ENCODE measurements at regions not wholly inside any gene's neighbourhood (a gene's known extent, or its start where the extent isn't known, plus 50 kb on each side); places are given as distances from the start of the nearest gene placed in this dataset.

DNA sequence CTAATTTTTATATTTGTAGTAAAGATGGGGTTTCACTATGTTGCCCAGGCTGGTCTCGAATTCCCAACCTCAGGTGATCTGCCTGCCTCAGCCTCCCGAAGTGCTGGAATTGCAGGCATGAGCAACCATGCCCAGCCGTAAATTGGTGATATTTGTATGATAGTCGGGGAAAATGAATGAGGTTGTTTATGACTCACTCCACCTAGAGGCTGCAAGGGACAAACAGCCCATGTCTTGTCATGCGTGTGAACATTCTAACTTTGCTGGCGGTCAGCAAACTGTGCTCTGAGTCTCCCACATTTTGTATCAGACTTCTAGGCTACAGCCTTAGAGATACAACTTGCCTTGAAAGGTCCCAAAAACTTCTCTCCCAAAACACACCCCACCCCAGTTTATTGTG lies 133.5 kb upstream of the DTNA start:
- intact Hi-C loops (cut with DNase I; ENCODE audit: low total_unique reads) (no loop called here), in situ Hi-C loops (cut with MboI; ENCODE audit: low pct_ligation_motif_present in 1 of 4, low pct_unique_long_range_greater_than_20kb in 1 of 4, low sequenced_read_pairs in 3 of 4) (no loop called here)
- WGBS, 2 donors (ENCODE audit: low coverage in 1 of 2): 92% methylated on average over 6 of the region's 6 CpGs; no CpG with 5 or more reads in 1 of the 2 donors
- Histone ChIP-seq H3K4me1 (no peaks in the 10 kb centered on the region), H3K9me3 (no peaks in the 10 kb centered on the region), H3K4me3 (no peak overlapping the region), H3K36me3 (no peaks in the 10 kb centered on the region), H3K27ac (no peak overlapping the region), H3K27me3 (no peaks in the 10 kb centered on the region)
- TF ChIP-seq EP300 (IDR thresholded peaks at IDR 0.05; ENCODE audit: low read depth) (no peak), POLR2AphosphoS5 (IDR thresholded peaks at IDR 0.05) (no peak), POLR2A (IDR thresholded peaks at IDR 0.05) (no peak)
- TF ChIP-seq, protein P1, sequence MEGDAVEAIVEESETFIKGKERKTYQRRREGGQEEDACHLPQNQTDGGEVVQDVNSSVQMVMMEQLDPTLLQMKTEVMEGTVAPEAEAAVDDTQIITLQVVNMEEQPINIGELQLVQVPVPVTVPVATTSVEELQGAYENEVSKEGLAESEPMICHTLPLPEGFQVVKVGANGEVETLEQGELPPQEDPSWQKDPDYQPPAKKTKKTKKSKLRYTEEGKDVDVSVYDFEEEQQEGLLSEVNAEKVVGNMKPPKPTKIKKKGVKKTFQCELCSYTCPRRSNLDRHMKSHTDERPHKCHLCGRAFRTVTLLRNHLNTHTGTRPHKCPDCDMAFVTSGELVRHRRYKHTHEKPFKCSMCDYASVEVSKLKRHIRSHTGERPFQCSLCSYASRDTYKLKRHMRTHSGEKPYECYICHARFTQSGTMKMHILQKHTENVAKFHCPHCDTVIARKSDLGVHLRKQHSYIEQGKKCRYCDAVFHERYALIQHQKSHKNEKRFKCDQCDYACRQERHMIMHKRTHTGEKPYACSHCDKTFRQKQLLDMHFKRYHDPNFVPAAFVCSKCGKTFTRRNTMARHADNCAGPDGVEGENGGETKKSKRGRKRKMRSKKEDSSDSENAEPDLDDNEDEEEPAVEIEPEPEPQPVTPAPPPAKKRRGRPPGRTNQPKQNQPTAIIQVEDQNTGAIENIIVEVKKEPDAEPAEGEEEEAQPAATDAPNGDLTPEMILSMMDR (IDR thresholded peaks at IDR 0.05): no peak
- DNase-seq: no peak

DNA sequence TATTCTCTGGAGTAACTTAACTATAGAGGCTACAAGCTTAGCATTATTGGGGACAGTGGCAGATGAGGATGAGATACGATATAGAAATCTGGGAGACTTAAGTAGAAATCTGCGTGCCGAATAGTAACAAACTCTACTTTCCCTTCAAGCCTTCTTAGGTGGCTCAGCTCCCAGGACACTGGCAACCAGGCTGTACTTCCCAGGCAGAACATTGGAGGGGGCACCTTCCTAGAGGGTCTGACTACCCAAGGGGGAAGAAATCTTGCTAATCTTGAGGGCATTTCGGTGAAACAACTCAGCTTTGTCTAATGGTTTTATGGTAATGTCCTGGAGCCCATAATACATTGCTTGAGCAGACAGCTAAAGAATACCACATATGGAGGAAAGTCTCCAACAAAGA lies 126.2 kb upstream of the DTNA start:
- DNase-seq: no peak
- in situ Hi-C loops (cut with MboI; ENCODE audit: low pct_ligation_motif_present in 1 of 4, low pct_unique_long_range_greater_than_20kb in 1 of 4, low sequenced_read_pairs in 3 of 4) (no loop called here), intact Hi-C loops (cut with DNase I; ENCODE audit: low total_unique reads) (no loop called here)
- no peaks in the 10 kb centered on the region for H3K4me1 ChIP-seq
- 89 to 100% methylated on average over 1 to 4 of the region's 4 CpGs for whole genome bisulfite sequencing, 2 donors (ENCODE audit: low coverage in 1 of 2)
- H3K27ac ChIP-seq: no peak overlapping the region
- H3K27me3 ChIP-seq: no peaks in the 10 kb centered on the region
- H3K4me3 ChIP-seq: no peak overlapping the region
- no peaks in the 10 kb centered on the region for H3K36me3 ChIP-seq
- no peaks in the 10 kb centered on the region for H3K9me3 ChIP-seq
- TF ChIP-seq, protein P1 (IDR thresholded peaks at IDR 0.05): no peak
- TF ChIP-seq POLR2AphosphoS5 (IDR thresholded peaks at IDR 0.05) (no peak), POLR2A (IDR thresholded peaks at IDR 0.05) (no peak), EP300 (IDR thresholded peaks at IDR 0.05; ENCODE audit: low read depth) (no peak)

DNA sequence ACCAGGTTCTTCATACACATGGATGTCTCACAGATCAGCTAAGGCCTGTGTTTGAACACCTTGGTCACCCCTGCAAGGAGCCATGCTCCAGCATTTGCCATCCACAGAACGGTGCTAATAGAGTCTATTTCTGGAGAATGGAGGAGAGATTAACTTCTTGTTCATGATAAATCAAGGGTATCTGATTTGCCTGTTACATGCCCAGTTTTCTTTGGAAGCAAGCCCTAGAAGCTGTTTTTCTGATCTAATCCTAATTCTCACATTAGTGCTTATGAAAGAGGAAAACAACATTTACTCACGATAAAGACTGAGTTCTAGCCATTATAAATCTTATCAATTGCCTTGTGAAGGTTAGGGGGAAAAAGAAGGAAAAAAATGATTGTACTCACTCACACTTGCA lies 119.6 kb upstream of the DTNA start:
- no peaks in the 10 kb centered on the region for H3K9me3 ChIP-seq
- no peak for DNase-seq
- in situ Hi-C loops (cut with MboI; ENCODE audit: low pct_ligation_motif_present in 1 of 4, low pct_unique_long_range_greater_than_20kb in 1 of 4, low sequenced_read_pairs in 3 of 4): no loop called here
- no peak overlapping the region for H3K27ac ChIP-seq
- no peaks in the 10 kb centered on the region for H3K27me3 ChIP-seq
- intact Hi-C loops (cut with DNase I; ENCODE audit: low total_unique reads): loop anchor here (10.0 kb wide), 2 partner anchors 96 to 194 kb away; no protein-coding TSS in a partner anchor
- no peaks in the 10 kb centered on the region for H3K36me3 ChIP-seq
- TF ChIP-seq EP300 (IDR thresholded peaks at IDR 0.05; ENCODE audit: low read depth) (no peak), POLR2AphosphoS5 (IDR thresholded peaks at IDR 0.05) (no peak), POLR2A (IDR thresholded peaks at IDR 0.05) (no peak)
- TF ChIP-seq, protein P1 (IDR thresholded peaks at IDR 0.05): no peak
- H3K4me1 ChIP-seq: peaks cover 0 to 10% (median 0%) of the 10 kb centered on the region in 4 donors
- WGBS, 2 donors (ENCODE audit: low coverage in 1 of 2): 66 to 74% methylated on average over 2 of the region's 2 CpGs
- H3K4me3 ChIP-seq: no peak overlapping the region

DNA sequence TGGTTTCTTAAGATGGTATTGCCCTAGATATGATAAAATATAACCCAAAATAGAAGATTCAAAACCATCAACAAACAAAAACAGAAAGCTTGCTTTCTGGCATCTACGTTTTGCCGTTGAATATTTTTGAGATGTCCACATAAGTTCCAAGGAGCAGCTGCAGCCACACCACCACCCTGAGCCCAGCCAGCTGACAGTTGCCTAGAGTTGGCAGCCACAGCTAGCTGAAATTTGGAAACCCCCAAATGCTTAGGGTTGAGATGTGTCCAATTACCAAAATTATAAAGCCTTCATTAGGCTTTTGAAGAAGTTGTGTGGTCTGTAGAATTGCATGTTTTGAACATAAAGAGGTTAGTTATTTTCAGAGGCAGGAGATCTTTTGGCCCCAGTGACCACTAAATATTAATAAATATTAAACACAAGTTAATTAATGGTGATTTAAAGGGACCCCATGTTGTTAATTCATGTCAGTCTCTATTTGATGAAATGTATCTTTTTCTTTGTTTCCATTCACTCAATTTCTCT lies 118.1 kb upstream of the DTNA start:
- intact Hi-C loops (cut with DNase I; ENCODE audit: low total_unique reads) (loop anchor here (10.0 kb wide), 2 partner anchors 97 to 193 kb away; no protein-coding TSS in a partner anchor), in situ Hi-C loops (cut with MboI; ENCODE audit: low pct_ligation_motif_present in 1 of 4, low pct_unique_long_range_greater_than_20kb in 1 of 4, low sequenced_read_pairs in 3 of 4) (no loop called here)
- no peak for TF ChIP-seq POLR2A (IDR thresholded peaks at IDR 0.05)
- TF ChIP-seq POLR2AphosphoS5 (IDR thresholded peaks at IDR 0.05): no peak
- TF ChIP-seq, protein P1 (IDR thresholded peaks at IDR 0.05): no peak
- no peak for TF ChIP-seq EP300 (IDR thresholded peaks at IDR 0.05; ENCODE audit: low read depth)
- Histone ChIP-seq H3K9me3 (no peaks in the 10 kb centered on the region), H3K27me3 (no peaks in the 10 kb centered on the region), H3K4me1 (peaks cover 0 to 10% (median 0%) of the 10 kb centered on the region in 4 donors), H3K4me3 (no peak overlapping the region), H3K27ac (peak overlapping the region in 3 of 4 donors; percentile 24 to 80 (median 79)), H3K36me3 (no peaks in the 10 kb centered on the region)
- 67 to 73% methylated on average over 2 of the region's 2 CpGs for WGBS, 2 donors (ENCODE audit: low coverage in 1 of 2)
- DNase-seq: no peak
